ENCODE measurements at regions not wholly inside any gene's neighbourhood (a gene's known extent, or its start where the extent isn't known, plus 50 kb on each side); places are given as distances from the start of the nearest gene placed in this dataset.

GRCh38 chr4:178081176-178081575 is 638.9 kb upstream of the AGA start:
- intact Hi-C loops (cut with micrococcal nuclease) = no loop called here
- ChIA-PET POLR2A (no interaction called here), CTCF (no interaction called here)
- Mint-ChIP-seq H3K4me3 (ENCODE audit: unreplicated experiment) (no peak overlapping the region), H3K4me1 (ENCODE audit: insufficient read depth, unreplicated experiment) (peaks cover 5% of the 10 kb centered on the region), H3K36me3 (ENCODE audit: insufficient read depth, unreplicated experiment) (no peaks in the 10 kb centered on the region), H3K9me3 (ENCODE audit: unreplicated experiment) (no peaks in the 10 kb centered on the region), H3K27me3 (ENCODE audit: insufficient read depth, unreplicated experiment) (no peaks in the 10 kb centered on the region), H3K27ac (ENCODE audit: low read depth, unreplicated experiment) (no peak overlapping the region)
- no peak for TF ChIP-seq CTCF (IDR thresholded peaks at IDR 0.05; ENCODE audit: unreplicated experiment)
- DNase-seq (ENCODE audit: unreplicated experiment) = no peak
- no TSS peak for BruUV-seq (replicated peaks)

GRCh38 chr4:178081896-178082295 is 639.7 kb upstream of the AGA start:
- CTCF ChIA-PET = no interaction called here
- intact Hi-C loops (cut with micrococcal nuclease) = no loop called here
- Mint-ChIP-seq H3K27ac (ENCODE audit: low read depth, unreplicated experiment) (no peak overlapping the region), H3K4me3 (ENCODE audit: unreplicated experiment) (no peak overlapping the region), H3K27me3 (ENCODE audit: insufficient read depth, unreplicated experiment) (no peaks in the 10 kb centered on the region), H3K9me3 (ENCODE audit: unreplicated experiment) (no peaks in the 10 kb centered on the region), H3K4me1 (ENCODE audit: insufficient read depth, unreplicated experiment) (peaks cover 5% of the 10 kb centered on the region), H3K36me3 (ENCODE audit: insufficient read depth, unreplicated experiment) (no peaks in the 10 kb centered on the region)
- DNase-seq (ENCODE audit: unreplicated experiment) = no peak
- POLR2A ChIA-PET = no interaction called here
- no TSS peak for BruUV-seq (replicated peaks)
- TF ChIP-seq CTCF (IDR thresholded peaks at IDR 0.05; ENCODE audit: unreplicated experiment) = no peak

DNA sequence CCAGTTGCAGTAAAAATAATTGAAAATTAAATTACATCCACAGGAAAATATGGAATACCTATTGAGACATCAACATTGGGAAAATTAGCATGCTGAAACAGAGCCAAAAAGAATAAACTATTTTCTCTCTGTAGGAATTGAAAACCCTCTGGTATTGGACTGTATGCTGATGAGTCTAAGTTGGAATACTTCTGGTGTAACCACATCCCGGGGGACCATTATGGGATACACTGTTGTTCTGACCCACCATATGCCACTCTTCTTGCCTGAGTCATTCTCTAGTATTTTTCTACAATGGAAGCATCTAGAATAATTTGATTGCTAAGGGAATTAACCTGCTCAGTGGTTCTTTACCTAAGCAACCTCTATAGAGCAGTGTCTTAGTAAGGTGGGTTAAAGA is 640.7 kb upstream of the AGA start:
- no peak for TF ChIP-seq CTCF (IDR thresholded peaks at IDR 0.05; ENCODE audit: unreplicated experiment)
- ChIA-PET CTCF (no interaction called here), POLR2A (no interaction called here)
- intact Hi-C loops (cut with micrococcal nuclease) = no loop called here
- BruUV-seq (replicated peaks) = no TSS peak
- DNase-seq (ENCODE audit: unreplicated experiment) = no peak
- Mint-ChIP-seq H3K9me3 (ENCODE audit: unreplicated experiment) (no peaks in the 10 kb centered on the region), H3K36me3 (ENCODE audit: insufficient read depth, unreplicated experiment) (no peaks in the 10 kb centered on the region), H3K4me3 (ENCODE audit: unreplicated experiment) (no peak overlapping the region), H3K27me3 (ENCODE audit: insufficient read depth, unreplicated experiment) (no peaks in the 10 kb centered on the region), H3K4me1 (ENCODE audit: insufficient read depth, unreplicated experiment) (peaks cover 5% of the 10 kb centered on the region), H3K27ac (ENCODE audit: low read depth, unreplicated experiment) (no peak overlapping the region)

DNA sequence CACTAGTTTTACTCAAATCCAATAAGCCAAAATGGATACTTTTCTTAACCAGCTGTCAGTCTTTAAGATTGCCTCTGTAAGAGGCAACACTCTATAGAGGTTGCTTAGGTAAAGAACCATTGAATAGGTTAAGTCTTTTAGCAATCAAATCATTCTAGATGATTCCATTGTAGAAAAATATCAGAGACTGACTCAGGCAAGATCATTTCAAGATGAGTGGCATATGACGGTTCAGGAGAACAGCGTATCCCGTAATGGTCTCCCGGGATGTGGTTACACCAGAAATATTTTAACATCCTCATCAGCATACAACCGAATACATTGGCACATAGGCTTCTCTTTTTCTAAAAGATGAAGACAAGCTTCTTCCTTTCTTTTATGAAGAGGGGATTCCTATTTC is 641.7 kb upstream of the AGA start:
- CTCF ChIA-PET = no interaction called here
- DNase-seq (ENCODE audit: unreplicated experiment) = no peak
- H3K36me3 Mint-ChIP-seq (ENCODE audit: insufficient read depth, unreplicated experiment) = no peaks in the 10 kb centered on the region

More for the DNA sequence above, 641.7 kb upstream of the AGA start:
- POLR2A ChIA-PET = interaction anchor here (0.6 to 0.8 kb wide), 2 partner anchors 176 to 1332 kb away, joined by 3 to 4 read pairs; no protein-coding TSS in a partner anchor
- H3K4me3 Mint-ChIP-seq (ENCODE audit: unreplicated experiment) = no peak overlapping the region
- intact Hi-C loops (cut with micrococcal nuclease) = no loop called here
- TF ChIP-seq CTCF (IDR thresholded peaks at IDR 0.05; ENCODE audit: unreplicated experiment) = no peak
- no peak overlapping the region for H3K27ac Mint-ChIP-seq (ENCODE audit: low read depth, unreplicated experiment)
- no TSS peak for BruUV-seq (replicated peaks)
- H3K4me1 Mint-ChIP-seq (ENCODE audit: insufficient read depth, unreplicated experiment) = peaks cover 5% of the 10 kb centered on the region
- H3K9me3 Mint-ChIP-seq (ENCODE audit: unreplicated experiment) = no peaks in the 10 kb centered on the region
- no peaks in the 10 kb centered on the region for H3K27me3 Mint-ChIP-seq (ENCODE audit: insufficient read depth, unreplicated experiment)
